Osteocyte (in vitro differentiated cells): ENCODE measurements at regions not wholly inside any gene's neighbourhood (a gene's known extent, or its start where the extent isn't known, plus 50 kb on each side); places are given as distances from the start of the nearest gene placed in this dataset.

Experiments
- DNase-seq: peaks from one replicate; pipeline ENCODE4 v3.0.0; 2021; ENCODE audit warnings: mixed read lengths; ENCODE audit not compliant: unreplicated experiment; ENCODE audit errors: extremely low spot score
- H3K27ac Mint-ChIP-seq: one replicate; pipeline ENCODE4 v1.8.0; 2021; ENCODE audit warnings: mild to moderate bottlenecking, mixed read lengths; ENCODE audit not compliant: unreplicated experiment
- H3K27me3 Mint-ChIP-seq: one replicate; pipeline ENCODE4 v1.8.0; 2021; ENCODE audit warnings: mixed read lengths; ENCODE audit not compliant: unreplicated experiment
- H3K36me3 Mint-ChIP-seq: one replicate; pipeline ENCODE4 v1.8.0; 2021; ENCODE audit warnings: mixed read lengths; ENCODE audit not compliant: unreplicated experiment
- H3K4me1 Mint-ChIP-seq: one replicate; pipeline ENCODE4 v1.8.0; 2021; ENCODE audit warnings: mixed read lengths; ENCODE audit not compliant: unreplicated experiment
- H3K4me3 Mint-ChIP-seq: one replicate; pipeline ENCODE4 v1.8.0; 2021; ENCODE audit warnings: mild to moderate bottlenecking, moderate library complexity, mixed read lengths; ENCODE audit not compliant: unreplicated experiment
- H3K9me3 Mint-ChIP-seq: one replicate; pipeline ENCODE4 v1.8.0; 2021; ENCODE audit warnings: mixed read lengths; ENCODE audit not compliant: unreplicated experiment
- CTCF ChIP-seq: fragments of 200-600 bp; sonication (generic); IDR thresholded peaks from 2 replicates; pipeline ENCODE4 v1.5.0; 2021; ENCODE audit warnings: antibody characterized with exemption, mild to moderate bottlenecking, moderate library complexity

GRCh38 chr19:28454083-28454482 is 758.9 kb downstream of the UQCRFS1 start:
- no peaks in the 10 kb centered on the region for H3K4me1 Mint-ChIP-seq
- TF ChIP-seq CTCF, result no peak
- H3K27me3 Mint-ChIP-seq, result no peaks in the 10 kb centered on the region
- H3K4me3 Mint-ChIP-seq, result no peak overlapping the region
- no peak for DNase-seq
- H3K27ac Mint-ChIP-seq, result no peak overlapping the region
- H3K9me3 Mint-ChIP-seq, result peaks cover 9% of the 10 kb centered on the region
- no peaks in the 10 kb centered on the region for H3K36me3 Mint-ChIP-seq

- Mint-ChIP-seq H3K27ac (no peak overlapping the region), H3K36me3 (no peaks in the 10 kb centered on the region), H3K9me3 (peaks cover 9% of the 10 kb centered on the region), H3K27me3 (no peaks in the 10 kb centered on the region), H3K4me1 (no peaks in the 10 kb centered on the region), H3K4me3 (no peak overlapping the region)
- no peak for DNase-seq
- TF ChIP-seq CTCF, result no peak
Observed at GRCh38 chr19:28453420-28453819, 759.5 kb downstream of the UQCRFS1 start.

- no peaks in the 10 kb centered on the region for H3K27me3 Mint-ChIP-seq
- DNase-seq, result no peak
- no peaks in the 10 kb centered on the region for H3K36me3 Mint-ChIP-seq
- no peak overlapping the region for H3K4me3 Mint-ChIP-seq
- no peak overlapping the region for H3K27ac Mint-ChIP-seq
- no peaks in the 10 kb centered on the region for H3K4me1 Mint-ChIP-seq
- peaks cover 10% of the 10 kb centered on the region for H3K9me3 Mint-ChIP-seq
- TF ChIP-seq CTCF, result no peak
Observed at GRCh38 chr19:28449803-28450202, 763.1 kb downstream of the UQCRFS1 start.

- H3K36me3 Mint-ChIP-seq, result no peaks in the 10 kb centered on the region
- DNase-seq, result no peak
Observed at GRCh38 chr19:28446511-28446910, 766.4 kb downstream of the UQCRFS1 start.

GRCh38 chr19:28445826-28446225 is 767.1 kb downstream of the UQCRFS1 start:
- H3K9me3 Mint-ChIP-seq, result peaks cover 11% of the 10 kb centered on the region
- no peak for TF ChIP-seq CTCF
- DNase-seq, result no peak
- H3K4me3 Mint-ChIP-seq, result no peak overlapping the region
- H3K27me3 Mint-ChIP-seq, result no peaks in the 10 kb centered on the region
- H3K27ac Mint-ChIP-seq, result no peak overlapping the region
- no peaks in the 10 kb centered on the region for H3K36me3 Mint-ChIP-seq
- H3K4me1 Mint-ChIP-seq, result no peaks in the 10 kb centered on the region

More at GRCh38 chr19:28446511-28446910, 766.4 kb downstream of the UQCRFS1 start:
- H3K4me1 Mint-ChIP-seq, result no peaks in the 10 kb centered on the region
- H3K9me3 Mint-ChIP-seq, result peaks cover 11% of the 10 kb centered on the region
- H3K27ac Mint-ChIP-seq, result no peak overlapping the region
- TF ChIP-seq CTCF, result no peak
- H3K4me3 Mint-ChIP-seq, result no peak overlapping the region
- H3K27me3 Mint-ChIP-seq, result no peaks in the 10 kb centered on the region
